GM12892 (cell line): ENCODE measurements at regions not wholly inside any gene's neighbourhood (a gene's known extent, or its start where the extent isn't known, plus 50 kb on each side); places are given as distances from the start of the nearest gene placed in this dataset.

Source experiments
- POLR2A ChIP-seq: IDR thresholded peaks from 2 replicates; pipeline ENCODE4 v1.6.1; 2011; ENCODE audit warnings: low read depth, low read length, control low read depth
- POLR2AphosphoS5 ChIP-seq: IDR thresholded peaks from 2 replicates; pipeline ENCODE4 v1.6.1; 2011; ENCODE audit warnings: low read depth, low read length, control low read depth
- TAF1 ChIP-seq: IDR thresholded peaks from 2 replicates; pipeline ENCODE4 v1.6.1; 2011; ENCODE audit warnings: low read depth, mild to moderate bottlenecking, control low read depth, low read length, borderline replicate concordance

DNA sequence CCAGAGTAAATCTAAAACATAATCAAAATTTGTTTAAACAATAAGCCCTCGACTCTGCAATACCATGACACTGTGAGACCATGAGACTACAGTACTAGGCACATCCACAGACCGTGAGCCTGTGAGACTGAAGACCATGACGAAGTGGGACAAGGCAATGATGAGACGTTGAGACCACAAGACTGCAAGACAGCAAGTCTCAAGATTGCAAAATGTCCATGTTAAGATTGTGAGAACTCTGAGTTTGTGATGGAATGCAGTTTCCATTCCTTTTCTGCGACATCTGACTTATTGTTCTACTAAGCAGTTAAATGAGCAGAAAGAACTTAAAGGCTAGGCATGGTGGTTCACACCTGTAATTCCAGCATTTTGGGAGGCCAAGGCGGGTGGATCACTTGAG is 102.1 kb upstream of the PHACTR1 start:
- TF ChIP-seq POLR2AphosphoS5 (no peak), POLR2A (no peak), TAF1 (no peak)
